ENCODE measurements at regions not wholly inside any gene's neighbourhood (a gene's known extent, or its start where the extent isn't known, plus 50 kb on each side); places are given as distances from the start of the nearest gene placed in this dataset.
"Not testable (repeated sequence)": the region's sequence is repeated elsewhere in the genome, so short reads cannot be mapped to it uniquely, and the experiment has no call there.

GRCh38 chr11:130979386-130979972, 63.2 kb upstream of the SNX19 start:
- no peak overlapping the region for H3K4me3 Mint-ChIP-seq
- H3K36me3 Mint-ChIP-seq (ENCODE audit: low read depth), result no peaks in the 10 kb centered on the region
- no peak for DNase-seq
- H3K27ac Mint-ChIP-seq, result no peak overlapping the region
- H3K27me3 Mint-ChIP-seq, result no peaks in the 10 kb centered on the region
- H3K9me3 Mint-ChIP-seq, result peaks cover 6% of the 10 kb centered on the region
- no peaks in the 10 kb centered on the region for H3K4me1 Mint-ChIP-seq
- ChIA-PET POLR2A (no interaction called here), CTCF (no interaction called here)

- no peak for DNase-seq
- CTCF ChIA-PET, result no interaction called here
Observed at GRCh38 chr11:130980071-130980862, 64.0 kb upstream of the SNX19 start.

DNA sequence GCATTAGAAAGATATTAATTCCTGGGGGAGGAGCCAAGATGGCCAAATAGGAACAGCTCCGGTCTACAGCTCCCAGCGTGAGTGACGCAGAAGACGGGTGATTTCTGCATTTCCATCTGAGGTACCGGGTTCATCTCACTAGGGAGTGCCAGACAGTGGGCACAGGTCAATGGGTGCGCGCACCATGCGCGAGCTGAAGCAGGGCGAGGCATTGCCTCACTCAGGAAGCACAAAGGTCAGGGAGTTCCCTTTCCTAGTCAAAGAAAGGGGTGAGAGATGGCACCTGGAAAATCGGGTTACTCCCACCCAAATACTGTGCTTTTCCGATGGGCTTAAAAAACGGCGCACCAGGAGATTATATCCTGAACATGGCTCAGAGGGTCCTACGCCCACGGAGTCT, 68.0 kb upstream of the SNX19 start:
- H3K9me3 Mint-ChIP-seq; H3K27ac Mint-ChIP-seq; H3K27me3 Mint-ChIP-seq; H3K4me3 Mint-ChIP-seq; CTCF ChIA-PET; DNase-seq; H3K4me1 Mint-ChIP-seq; POLR2A ChIA-PET; H3K36me3 Mint-ChIP-seq (ENCODE audit: low read depth): not testable (repeated sequence)

More at GRCh38 chr11:130980071-130980862, 64.0 kb upstream of the SNX19 start:
- H3K4me1 Mint-ChIP-seq, result no peaks in the 10 kb centered on the region
- no peaks in the 10 kb centered on the region for H3K27me3 Mint-ChIP-seq
- H3K9me3 Mint-ChIP-seq, result peaks cover 6% of the 10 kb centered on the region
- no peak overlapping the region for H3K4me3 Mint-ChIP-seq
- POLR2A ChIA-PET, result no interaction called here
- no peak overlapping the region for H3K27ac Mint-ChIP-seq
- H3K36me3 Mint-ChIP-seq (ENCODE audit: low read depth), result no peaks in the 10 kb centered on the region

GRCh38 chr11:130992788-130993187, 76.5 kb upstream of the SNX19 start:
- CTCF ChIA-PET, result no interaction called here
- H3K36me3 Mint-ChIP-seq (ENCODE audit: low read depth), result no peaks in the 10 kb centered on the region
- no peak for DNase-seq
- no peaks in the 10 kb centered on the region for H3K9me3 Mint-ChIP-seq
- H3K4me1 Mint-ChIP-seq, result no peaks in the 10 kb centered on the region
- POLR2A ChIA-PET, result no interaction called here
- no peak overlapping the region for H3K27ac Mint-ChIP-seq
- H3K4me3 Mint-ChIP-seq, result no peak overlapping the region
- H3K27me3 Mint-ChIP-seq, result no peaks in the 10 kb centered on the region

GRCh38 chr11:130994043-130994442, 77.8 kb upstream of the SNX19 start:
- H3K9me3 Mint-ChIP-seq, result no peaks in the 10 kb centered on the region
- ChIA-PET CTCF (no interaction called here), POLR2A (no interaction called here)
- no peak overlapping the region for H3K27ac Mint-ChIP-seq
- no peak for DNase-seq
- no peaks in the 10 kb centered on the region for H3K36me3 Mint-ChIP-seq (ENCODE audit: low read depth)
- H3K27me3 Mint-ChIP-seq, result no peaks in the 10 kb centered on the region
- H3K4me1 Mint-ChIP-seq, result no peaks in the 10 kb centered on the region
- H3K4me3 Mint-ChIP-seq, result no peak overlapping the region

DNA sequence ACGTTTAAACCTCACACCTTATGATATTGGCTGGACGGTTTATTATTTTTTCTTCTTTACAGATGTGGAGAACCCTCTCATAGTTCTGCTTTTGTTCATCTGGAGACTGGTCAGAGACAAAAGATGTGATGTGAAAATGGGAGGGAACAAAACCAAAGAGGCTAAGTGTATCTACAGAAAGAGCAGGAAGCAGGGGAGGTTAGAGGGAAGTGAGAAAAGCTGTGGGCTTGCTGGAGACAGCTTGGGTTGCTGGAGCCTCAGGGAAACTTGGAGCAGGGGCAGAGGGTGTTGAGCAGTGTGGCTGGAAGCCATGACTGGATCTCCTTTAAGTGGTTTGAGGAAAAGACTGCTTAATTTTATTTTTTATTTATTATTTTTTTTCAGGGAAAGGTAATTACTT, 79.0 kb upstream of the SNX19 start:
- no peaks in the 10 kb centered on the region for H3K4me1 Mint-ChIP-seq
- H3K27ac Mint-ChIP-seq, result no peak overlapping the region
- no peaks in the 10 kb centered on the region for H3K9me3 Mint-ChIP-seq
- H3K36me3 Mint-ChIP-seq (ENCODE audit: low read depth), result no peaks in the 10 kb centered on the region
- H3K4me3 Mint-ChIP-seq, result no peak overlapping the region
- ChIA-PET POLR2A (no interaction called here), CTCF (no interaction called here)
- DNase-seq, result no peak
- H3K27me3 Mint-ChIP-seq, result no peaks in the 10 kb centered on the region

GRCh38 chr11:130997278-130997677, 81.0 kb upstream of the SNX19 start:
- ChIA-PET POLR2A (no interaction called here), CTCF (no interaction called here)
- no peaks in the 10 kb centered on the region for H3K9me3 Mint-ChIP-seq
- no peak overlapping the region for H3K4me3 Mint-ChIP-seq
- no peak for DNase-seq
- no peaks in the 10 kb centered on the region for H3K36me3 Mint-ChIP-seq (ENCODE audit: low read depth)
- no peaks in the 10 kb centered on the region for H3K27me3 Mint-ChIP-seq
- H3K27ac Mint-ChIP-seq, result no peak overlapping the region
- H3K4me1 Mint-ChIP-seq, result no peaks in the 10 kb centered on the region

DNA sequence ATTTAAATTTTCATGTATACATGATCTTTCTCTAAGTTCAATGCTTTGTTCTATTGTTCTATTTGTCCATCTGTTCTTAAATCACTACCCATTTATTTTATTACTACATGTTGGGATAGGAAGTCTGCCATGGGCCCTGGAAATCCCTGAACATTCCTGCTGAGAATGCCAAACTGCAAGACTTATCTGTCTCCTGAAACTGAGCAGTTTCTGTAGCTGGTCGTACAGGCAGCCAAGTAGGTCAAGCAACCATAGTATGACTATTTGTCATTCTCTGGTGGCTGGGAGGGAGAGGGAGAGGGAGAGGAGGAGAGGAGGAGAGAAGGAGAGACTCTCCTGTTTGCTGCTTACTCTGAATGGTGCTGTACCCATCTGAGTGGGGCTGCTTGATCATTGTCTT, 82.8 kb upstream of the SNX19 start:
- Mint-ChIP-seq H3K36me3 (ENCODE audit: low read depth) (no peaks in the 10 kb centered on the region), H3K27me3 (no peaks in the 10 kb centered on the region), H3K27ac (no peak overlapping the region), H3K4me1 (no peaks in the 10 kb centered on the region), H3K9me3 (no peaks in the 10 kb centered on the region), H3K4me3 (no peak overlapping the region)
- ChIA-PET CTCF (no interaction called here), POLR2A (no interaction called here)
- no peak for DNase-seq

GRCh38 chr11:130999992-131000770, 83.9 kb upstream of the SNX19 start:
- no peaks in the 10 kb centered on the region for H3K27me3 Mint-ChIP-seq
- ChIA-PET POLR2A (no interaction called here), CTCF (no interaction called here)
- DNase-seq, result no peak
- H3K27ac Mint-ChIP-seq, result no peak overlapping the region
- no peak overlapping the region for H3K4me3 Mint-ChIP-seq
- H3K9me3 Mint-ChIP-seq, result no peaks in the 10 kb centered on the region
- H3K36me3 Mint-ChIP-seq (ENCODE audit: low read depth), result no peaks in the 10 kb centered on the region
- no peaks in the 10 kb centered on the region for H3K4me1 Mint-ChIP-seq

GRCh38 chr11:131002145-131002544, 85.9 kb upstream of the SNX19 start:
- no peaks in the 10 kb centered on the region for H3K27me3 Mint-ChIP-seq
- ChIA-PET CTCF (no interaction called here), POLR2A (no interaction called here)
- no peak overlapping the region for H3K4me3 Mint-ChIP-seq
- H3K4me1 Mint-ChIP-seq, result no peaks in the 10 kb centered on the region
- H3K27ac Mint-ChIP-seq, result no peak overlapping the region
- H3K9me3 Mint-ChIP-seq, result no peaks in the 10 kb centered on the region
- no peaks in the 10 kb centered on the region for H3K36me3 Mint-ChIP-seq (ENCODE audit: low read depth)
- DNase-seq, result no peak

DNA sequence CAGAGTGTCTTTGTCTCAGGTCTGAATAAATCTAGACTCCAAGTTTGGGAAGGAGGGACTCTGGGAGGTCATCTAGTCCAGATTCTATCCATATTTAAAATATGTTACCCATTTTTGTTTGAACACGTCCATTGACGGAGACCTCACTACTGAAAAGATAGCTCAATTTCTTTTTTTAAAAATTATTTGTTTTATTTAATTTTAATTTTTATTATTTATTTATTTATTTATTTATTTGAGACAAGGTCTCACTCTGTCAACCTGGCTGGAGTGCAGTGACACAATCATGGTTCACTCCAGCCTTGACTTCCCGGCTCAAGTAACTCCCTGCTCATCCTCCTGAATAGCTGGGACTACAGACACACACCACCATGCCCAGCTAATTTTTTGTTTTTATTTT, 89.5 kb upstream of the SNX19 start:
- no peaks in the 10 kb centered on the region for H3K36me3 Mint-ChIP-seq (ENCODE audit: low read depth)
- no peak overlapping the region for H3K27ac Mint-ChIP-seq
- H3K4me1 Mint-ChIP-seq, result no peaks in the 10 kb centered on the region
- ChIA-PET POLR2A (no interaction called here), CTCF (no interaction called here)
- no peaks in the 10 kb centered on the region for H3K9me3 Mint-ChIP-seq
- no peak for DNase-seq
- H3K27me3 Mint-ChIP-seq, result no peaks in the 10 kb centered on the region
- H3K4me3 Mint-ChIP-seq, result no peak overlapping the region

DNA sequence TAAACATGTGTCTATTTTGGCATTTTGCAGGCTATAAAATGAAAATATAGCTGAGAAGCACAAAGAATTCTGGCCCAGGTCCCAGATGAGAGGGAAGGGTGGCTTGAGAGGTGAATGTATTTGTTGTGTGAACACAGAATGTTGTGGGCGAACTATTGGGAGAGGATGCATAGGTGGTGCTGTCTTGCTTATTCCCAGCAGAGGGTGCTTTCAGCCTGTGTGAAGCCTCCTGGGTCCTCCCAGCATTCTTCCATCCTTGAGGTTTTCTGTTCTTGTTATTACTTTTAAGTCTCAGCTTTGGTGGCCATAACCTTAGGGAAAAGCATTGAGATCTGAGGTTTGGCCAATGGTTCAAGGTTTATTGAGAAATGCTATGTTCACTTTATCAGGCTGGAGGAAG, 108.7 kb upstream of the SNX19 start:
- Mint-ChIP-seq H3K9me3 (no peaks in the 10 kb centered on the region), H3K4me3 (no peak overlapping the region), H3K4me1 (no peaks in the 10 kb centered on the region), H3K36me3 (ENCODE audit: low read depth) (no peaks in the 10 kb centered on the region), H3K27me3 (peaks cover under 1% of the 10 kb centered on the region), H3K27ac (no peak overlapping the region)
- CTCF ChIA-PET, result no interaction called here
- POLR2A ChIA-PET, result no interaction called here
- no peak for DNase-seq

DNA sequence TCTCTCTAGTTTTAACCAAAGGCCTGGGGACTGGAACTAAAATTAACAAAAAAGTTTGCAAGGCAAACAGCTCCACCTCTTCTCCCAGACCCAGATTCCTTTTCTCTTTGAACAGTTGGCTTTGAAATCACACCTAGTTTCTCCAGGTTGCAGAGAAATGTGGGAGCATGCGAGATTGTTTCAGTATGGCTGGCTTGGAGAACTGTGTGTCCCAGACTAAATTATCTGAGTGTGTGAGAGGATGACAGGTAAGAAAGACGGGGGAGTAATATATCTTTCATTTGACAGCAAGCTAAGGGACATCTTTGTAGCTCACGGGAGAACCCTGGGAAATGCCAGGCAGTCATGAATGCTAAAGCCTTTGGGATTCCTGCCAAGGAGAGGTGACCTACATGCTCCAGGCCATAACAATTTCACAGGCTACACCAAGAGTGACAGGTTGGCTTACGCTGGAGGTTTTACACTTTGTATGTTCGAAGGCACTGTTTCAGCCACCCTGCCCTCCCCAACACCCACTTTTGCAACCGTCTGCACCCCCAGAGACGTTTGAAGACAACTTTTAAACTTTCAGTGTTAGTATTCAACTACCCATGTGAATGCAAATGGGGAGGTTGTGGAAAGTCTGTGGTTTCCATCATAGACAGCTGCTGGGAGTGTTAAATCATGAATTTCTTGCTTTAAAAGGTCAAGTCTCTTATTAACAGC, 109.3 kb upstream of the SNX19 start:
- DNase-seq, result no peak
- H3K4me1 Mint-ChIP-seq, result no peaks in the 10 kb centered on the region
- H3K4me3 Mint-ChIP-seq, result no peak overlapping the region
- H3K9me3 Mint-ChIP-seq, result no peaks in the 10 kb centered on the region
- H3K27me3 Mint-ChIP-seq, result no peaks in the 10 kb centered on the region
- ChIA-PET POLR2A (no interaction called here), CTCF (no interaction called here)
- H3K36me3 Mint-ChIP-seq (ENCODE audit: low read depth), result no peaks in the 10 kb centered on the region
- H3K27ac Mint-ChIP-seq, result no peak overlapping the region

Measured in activated CD4-positive, alpha-beta T cell treated with anti-CD3 and anti-CD28 coated beads, Interleukin-2, amount 10 ng/mL, durations not matched to agents 7 days and 5 days (primary cell).